GM18520 (cell line): ENCODE measurements at regions not wholly inside any gene's neighbourhood (a gene's known extent, or its start where the extent isn't known, plus 50 kb on each side); places are given as distances from the start of the nearest gene placed in this dataset.
"Not testable (repeated sequence)": the region's sequence is repeated elsewhere in the genome, so short reads cannot be mapped to it uniquely, and the experiment has no call there.

ENCODE experiments used
- ATAC-seq: cut with Tn5 transposase; IDR thresholded peaks from one replicate; pipeline ENCODE4 v1.9.1; 2021; ENCODE audit not compliant: unreplicated experiment

GRCh38 chr5:143541943-143542797 lies 138.7 kb upstream of the NR3C1 start:
- no peak for ATAC-seq

GRCh38 chr5:143539742-143540141 lies 136.3 kb upstream of the NR3C1 start:
- no peak for ATAC-seq

DNA sequence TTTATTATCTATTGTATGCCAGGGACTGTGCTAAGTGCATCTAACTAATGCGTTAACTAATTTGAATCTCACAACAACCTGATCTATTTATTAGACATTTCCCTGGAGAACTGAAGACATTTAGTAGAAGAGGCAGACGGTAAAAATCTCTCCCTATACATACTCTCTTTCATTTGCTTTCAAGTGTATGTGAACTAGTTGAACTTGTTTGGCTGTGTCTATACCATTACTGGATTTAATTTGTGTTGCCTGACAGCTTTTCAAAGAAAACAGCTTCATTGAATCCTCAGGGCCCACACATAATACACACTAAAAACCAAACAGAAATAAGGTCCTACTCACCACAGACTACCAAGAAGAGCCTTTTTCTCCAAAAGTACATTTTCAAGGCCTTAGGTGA lies 133.6 kb upstream of the NR3C1 start:
- no peak for ATAC-seq

- no peak for ATAC-seq
These were observed 132.9 kb upstream of the NR3C1 start for GRCh38 chr5:143536364-143536763.

- no peak for ATAC-seq
These were observed 131.3 kb upstream of the NR3C1 start for GRCh38 chr5:143534761-143535154.

DNA sequence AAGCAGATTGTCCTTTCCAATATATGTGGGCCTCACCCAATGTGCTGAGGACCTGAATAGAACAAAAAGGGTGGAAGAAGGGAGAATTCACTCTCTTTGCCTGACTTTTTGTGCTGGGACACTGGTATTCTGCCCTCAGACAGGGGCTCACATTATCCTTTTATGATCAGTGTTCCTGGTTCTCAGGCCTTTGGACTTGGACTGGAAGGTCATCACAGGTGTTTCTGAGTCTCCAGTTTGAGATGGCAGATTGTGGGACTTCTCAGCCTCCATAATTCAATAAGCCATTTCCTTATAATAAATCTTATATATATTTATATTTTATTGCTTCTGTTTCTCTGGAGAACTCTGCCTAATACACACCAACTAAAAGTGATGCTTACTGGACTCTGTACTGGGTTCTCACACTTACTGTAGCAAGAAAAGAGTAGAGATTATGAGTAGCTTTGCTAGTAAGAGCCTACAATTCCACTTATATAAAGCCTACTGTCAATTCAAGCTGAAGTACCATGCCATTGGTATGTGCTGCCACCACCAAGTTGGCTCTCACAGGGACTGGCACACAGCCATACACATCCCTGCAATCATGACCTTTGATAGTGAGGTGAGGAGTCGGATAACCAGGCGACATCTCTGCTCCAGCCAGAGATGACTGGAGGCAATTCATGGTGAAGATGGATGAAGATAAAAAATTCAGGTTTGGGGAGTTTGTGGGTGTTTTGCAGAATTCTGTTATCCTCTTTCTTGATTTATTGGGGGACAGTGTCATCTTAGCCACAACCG lies 130.7 kb upstream of the NR3C1 start:
- ATAC-seq: no peak

- no peak for ATAC-seq
These were observed 130.0 kb upstream of the NR3C1 start for GRCh38 chr5:143533475-143533874.

DNA sequence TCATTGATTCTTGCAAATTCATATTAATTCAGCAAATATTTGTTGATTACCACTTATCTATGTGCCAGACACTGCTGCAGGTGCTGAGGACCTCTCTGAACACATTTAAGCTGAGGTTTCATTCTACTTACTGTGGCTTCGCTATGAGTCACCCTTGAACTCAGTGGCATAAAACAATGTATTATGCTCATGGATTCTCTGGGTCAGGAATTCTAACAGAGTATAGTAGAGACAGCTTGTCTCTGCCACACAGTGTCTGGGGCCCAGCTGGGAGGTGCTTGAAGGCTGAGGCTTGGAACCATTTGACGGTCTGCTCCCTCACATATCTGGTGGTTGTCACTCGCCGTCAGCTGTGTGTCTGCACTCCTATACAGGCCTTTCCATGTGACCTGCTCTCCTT lies 124.3 kb upstream of the NR3C1 start:
- no peak for ATAC-seq

DNA sequence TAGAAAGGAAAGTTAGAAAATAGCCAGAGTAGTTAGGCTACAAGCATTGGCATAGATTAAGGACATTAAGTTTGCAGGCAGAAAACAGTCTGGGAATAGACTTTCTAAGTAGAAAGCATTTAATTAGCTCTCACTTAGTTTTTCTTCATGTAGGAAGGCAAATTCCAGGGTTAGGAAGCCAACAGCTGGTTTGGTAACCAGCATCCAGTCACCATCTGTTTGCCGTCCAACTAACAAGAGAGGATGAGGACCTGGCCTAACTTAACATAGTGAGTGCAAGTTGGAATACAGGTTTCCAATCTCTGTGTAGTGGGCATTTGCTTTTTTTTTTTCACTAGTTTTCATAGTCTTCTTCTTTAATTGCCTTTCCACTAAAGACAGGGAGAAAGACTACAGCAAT lies 121.7 kb upstream of the NR3C1 start:
- ATAC-seq: no peak

GRCh38 chr5:143524338-143524945 lies 121.0 kb upstream of the NR3C1 start:
- ATAC-seq: no peak

DNA sequence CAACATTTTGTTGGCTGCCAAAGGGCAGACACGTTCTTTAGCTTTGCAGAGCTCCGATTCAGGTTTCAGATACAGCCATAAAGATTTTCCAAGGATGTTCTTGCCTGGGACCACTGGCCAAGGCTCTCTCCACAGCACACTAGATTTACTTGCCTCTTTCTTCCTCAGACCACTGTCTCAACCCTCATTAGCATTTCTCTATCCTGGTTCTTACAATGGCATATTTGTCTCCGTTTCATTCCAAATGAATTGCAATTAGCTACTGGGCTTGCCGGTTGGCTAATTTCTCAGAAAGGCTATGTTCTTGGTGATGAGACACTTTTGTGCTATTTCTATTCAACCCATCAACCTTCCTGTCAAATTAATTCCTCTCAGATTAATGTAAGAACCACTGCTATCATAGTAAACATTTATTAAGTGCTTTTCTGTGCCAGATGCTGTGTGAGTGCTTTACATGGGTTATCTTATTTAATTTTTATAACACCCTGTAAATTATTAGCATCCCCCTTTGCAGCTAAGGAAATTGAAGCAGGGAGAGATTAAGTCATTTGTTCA lies 118.4 kb upstream of the NR3C1 start:
- ATAC-seq: no peak

DNA sequence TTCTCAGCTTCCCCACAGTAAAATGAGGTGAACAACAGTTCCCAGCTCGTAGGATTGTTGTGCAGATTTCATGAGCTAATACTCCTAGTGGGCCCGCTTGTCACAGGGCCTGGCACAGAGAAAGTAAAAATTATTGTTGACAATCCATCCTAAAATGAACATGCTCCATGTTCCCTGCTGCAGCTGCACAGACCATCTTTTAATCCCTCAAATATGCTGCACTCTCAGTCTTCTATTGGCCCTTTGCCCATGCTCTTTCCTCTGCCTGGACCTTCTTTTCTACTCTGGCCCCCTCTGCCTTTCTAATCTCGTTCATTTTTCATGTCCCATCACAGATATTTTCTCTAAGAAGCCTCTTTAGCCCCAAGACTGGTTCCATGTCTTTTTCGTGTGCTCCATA lies 117.7 kb upstream of the NR3C1 start:
- no peak for ATAC-seq

DNA sequence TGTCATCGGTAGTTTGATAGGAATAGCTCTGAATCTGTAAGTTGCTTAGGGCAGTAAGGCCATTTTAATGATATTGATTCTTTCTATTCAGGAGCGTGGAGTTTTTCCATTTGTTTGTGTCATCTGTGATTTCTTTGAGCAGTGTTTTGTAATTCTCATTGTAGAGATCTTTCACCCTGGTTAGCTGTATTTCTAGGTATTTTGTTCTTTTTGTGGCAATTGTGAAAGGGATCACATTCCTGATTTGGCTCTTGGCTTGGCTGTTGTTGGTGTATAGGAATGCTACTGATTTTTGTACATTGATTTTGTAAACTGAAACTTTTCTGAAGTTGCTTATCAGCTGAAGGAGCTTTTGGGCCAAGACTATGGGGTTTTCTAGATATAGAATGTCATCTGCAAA lies 115.7 kb upstream of the NR3C1 start:
- not testable (repeated sequence) for ATAC-seq

GRCh38 chr5:143517824-143518223 lies 114.3 kb upstream of the NR3C1 start:
- not testable (repeated sequence) for ATAC-seq

- no peak for ATAC-seq
These were observed 112.8 kb upstream of the NR3C1 start for GRCh38 chr5:143516249-143516648.

DNA sequence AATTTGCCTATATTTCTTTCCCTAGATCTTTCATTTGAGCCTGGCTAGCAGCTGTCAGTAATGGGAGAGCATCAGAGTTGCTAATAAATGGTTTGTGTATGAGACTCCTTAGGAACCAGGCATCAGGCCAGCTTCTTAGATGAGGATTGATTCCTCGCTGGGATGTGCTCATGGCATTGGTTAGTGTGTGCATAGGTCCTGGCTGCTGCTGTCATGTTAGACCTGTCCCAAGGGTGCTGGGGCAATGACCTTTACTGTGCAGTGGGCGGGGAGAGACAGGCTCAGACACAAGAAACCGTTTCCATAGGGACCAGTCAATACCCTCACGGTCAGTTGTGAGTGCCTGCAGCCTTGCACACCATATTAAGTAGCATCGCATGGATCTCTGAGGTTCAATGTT lies 112.3 kb upstream of the NR3C1 start:
- no peak for ATAC-seq

GRCh38 chr5:143514616-143515335 lies 111.3 kb upstream of the NR3C1 start:
- no peak for ATAC-seq

- no peak for ATAC-seq
These were observed 110.2 kb upstream of the NR3C1 start for GRCh38 chr5:143513720-143514119.

DNA sequence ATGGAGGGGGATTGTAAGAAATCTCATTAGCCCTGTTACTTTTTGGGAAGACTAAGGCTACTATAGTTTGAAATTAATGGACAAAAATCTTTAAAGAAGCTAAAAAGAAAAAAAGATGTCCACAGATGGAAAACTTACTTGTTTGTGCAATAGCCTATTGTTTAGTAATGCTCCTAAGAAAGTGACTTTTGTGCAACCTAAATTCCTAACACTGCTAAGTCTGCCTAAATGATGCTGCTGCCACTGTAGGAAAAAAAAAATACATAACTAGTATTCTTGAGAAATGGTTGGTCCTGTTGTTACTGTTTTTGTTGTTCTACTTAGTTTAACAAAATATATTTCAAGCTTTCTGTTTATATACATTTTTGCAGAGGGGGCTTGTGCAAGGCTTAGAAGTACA lies 108.2 kb upstream of the NR3C1 start:
- no peak for ATAC-seq

- ATAC-seq: peak; percentile 72
These were observed 106.3 kb upstream of the NR3C1 start for GRCh38 chr5:143509758-143510221.
